HG03565 (cell line): ENCODE measurements at regions not wholly inside any gene's neighbourhood (a gene's known extent, or its start where the extent isn't known, plus 50 kb on each side); places are given as distances from the start of the nearest gene placed in this dataset.
A peak's percentile ranks its signal among the peaks of the same experiment; 100 is the strongest.
"Not testable (repeated sequence)": the region's sequence is repeated elsewhere in the genome, so short reads cannot be mapped to it uniquely, and the experiment has no call there.

Experiments
- ATAC-seq: cut with Tn5 transposase; IDR thresholded peaks from one replicate; pipeline ENCODE4 v1.9.1; 2021; ENCODE audit warnings: mild to moderate bottlenecking, moderate library complexity; ENCODE audit not compliant: unreplicated experiment

- ATAC-seq = not testable (repeated sequence)
Observed at GRCh38 chr3:72028726-72029125, 243.8 kb upstream of the PROK2 start.

- not testable (repeated sequence) for ATAC-seq
Observed at GRCh38 chr3:72028307-72028706, 243.4 kb upstream of the PROK2 start.

- ATAC-seq = not testable (repeated sequence)
Observed at GRCh38 chr3:72027728-72028127, 242.8 kb upstream of the PROK2 start.

DNA sequence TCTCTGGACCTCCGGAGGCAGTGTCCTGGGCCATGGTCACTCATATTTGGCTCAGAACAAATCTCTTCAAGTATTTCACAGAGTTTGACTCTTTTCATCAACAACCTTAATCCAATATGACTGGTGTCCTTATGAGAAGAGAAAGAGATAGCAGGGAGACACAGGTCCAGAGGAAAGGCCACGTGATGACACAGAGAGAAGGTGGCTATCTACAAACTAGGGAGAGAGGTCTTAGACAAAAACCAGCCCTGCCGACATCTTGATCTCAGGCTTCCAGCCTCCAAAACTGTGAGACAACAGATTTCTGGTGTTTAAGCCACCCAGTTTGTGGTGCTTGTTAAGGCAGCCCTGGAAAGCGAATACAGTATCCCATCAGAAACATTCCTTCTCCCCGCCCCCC lies 237.1 kb upstream of the PROK2 start:
- no peak for ATAC-seq

GRCh38 chr3:72021531-72021930 lies 236.6 kb upstream of the PROK2 start:
- ATAC-seq = no peak

DNA sequence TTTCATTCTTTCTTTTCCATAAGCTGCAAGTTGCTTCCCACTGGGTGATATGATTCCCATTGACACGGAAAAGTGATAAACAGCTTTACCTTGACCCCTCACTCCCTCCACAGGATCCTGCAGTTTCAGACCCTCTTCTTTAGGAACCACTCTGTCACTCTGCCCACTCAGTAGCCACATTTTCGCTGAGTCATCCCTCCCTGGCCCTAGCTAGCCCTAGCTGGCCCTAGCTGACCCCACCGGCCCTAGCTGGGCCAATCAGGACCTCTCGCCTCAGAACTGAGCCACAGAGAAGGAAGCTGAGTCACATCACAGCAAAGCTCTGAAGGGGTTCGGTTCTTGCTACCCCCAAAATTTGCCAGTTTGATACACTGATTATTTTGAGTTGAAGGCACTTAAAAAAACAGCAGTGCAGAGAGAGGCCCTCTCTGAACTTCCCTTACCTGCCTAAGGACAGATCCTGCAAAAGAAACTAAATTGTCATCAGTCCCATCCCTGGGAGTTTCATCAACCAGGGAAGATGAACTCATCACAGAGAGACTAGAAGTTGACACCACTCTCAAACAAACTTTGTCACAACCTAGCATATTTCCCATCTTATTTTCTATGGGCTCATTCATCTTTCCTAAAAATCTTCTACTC lies 233.5 kb upstream of the PROK2 start:
- no peak for ATAC-seq

DNA sequence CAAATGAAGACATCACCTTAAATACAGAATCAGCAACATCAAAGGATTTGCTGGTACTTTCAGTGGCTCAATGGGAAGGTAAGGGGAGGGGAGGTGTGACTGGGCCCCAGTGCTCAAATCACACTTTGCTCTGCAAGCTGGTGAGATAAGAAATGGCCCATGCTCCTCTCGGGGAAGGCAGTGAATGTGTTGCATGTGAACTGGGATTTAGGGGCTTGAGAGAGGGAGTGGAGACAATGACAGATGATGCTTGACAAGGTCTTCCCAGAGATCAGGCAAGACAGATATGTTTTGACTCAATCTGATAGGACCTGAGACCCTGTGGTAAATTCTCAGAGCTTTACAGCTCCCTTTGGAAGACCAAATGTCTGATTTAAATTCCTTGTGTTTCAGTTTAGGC lies 233.0 kb upstream of the PROK2 start:
- no peak for ATAC-seq

DNA sequence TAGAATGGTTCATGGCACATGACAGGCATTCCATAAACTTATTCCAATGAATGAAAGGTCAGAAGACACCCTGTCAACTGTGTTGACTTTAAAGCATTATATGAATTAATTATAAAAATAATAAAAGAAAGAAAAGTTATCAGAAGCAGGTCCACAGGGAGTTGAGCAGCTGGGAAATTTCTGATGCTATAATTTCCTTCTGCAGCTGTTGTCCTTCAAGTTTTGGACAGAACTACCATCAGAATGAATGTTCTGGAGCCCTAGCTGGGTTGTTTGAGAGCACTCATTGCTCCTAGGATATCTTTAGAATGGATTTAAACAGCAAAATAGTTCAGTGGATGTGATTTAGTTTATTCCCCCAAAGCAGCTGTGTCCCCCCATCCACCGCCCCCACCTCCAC lies 232.4 kb upstream of the PROK2 start:
- ATAC-seq = no peak

DNA sequence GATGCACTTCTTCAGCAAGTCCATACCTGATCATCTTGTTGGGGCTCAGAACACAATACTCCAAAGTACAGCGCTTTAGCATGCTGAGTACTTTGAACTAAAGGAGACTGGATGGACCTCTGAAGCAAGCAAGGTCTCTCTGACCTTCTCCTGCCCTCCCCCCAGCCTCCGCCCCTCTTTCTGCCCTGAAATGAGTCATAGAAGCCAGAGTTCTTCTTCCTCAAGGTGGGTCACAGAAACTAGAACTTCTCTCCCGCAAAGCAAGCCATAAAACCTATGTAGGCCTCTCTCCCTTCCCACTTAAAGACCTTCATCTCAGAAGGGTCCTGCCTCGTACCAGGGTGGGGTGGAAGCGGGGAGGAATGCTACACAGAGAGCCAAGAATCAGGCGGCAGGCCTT lies 230.5 kb upstream of the PROK2 start:
- no peak for ATAC-seq

GRCh38 chr3:72013084-72013483 lies 228.1 kb upstream of the PROK2 start:
- ATAC-seq = no peak

GRCh38 chr3:72012363-72012762 lies 227.4 kb upstream of the PROK2 start:
- ATAC-seq = no peak

- no peak for ATAC-seq
Observed at GRCh38 chr3:72011485-72011884, 226.5 kb upstream of the PROK2 start.

- ATAC-seq = peak; percentile 71
Observed at GRCh38 chr3:72009851-72010443, 225.0 kb upstream of the PROK2 start.

DNA sequence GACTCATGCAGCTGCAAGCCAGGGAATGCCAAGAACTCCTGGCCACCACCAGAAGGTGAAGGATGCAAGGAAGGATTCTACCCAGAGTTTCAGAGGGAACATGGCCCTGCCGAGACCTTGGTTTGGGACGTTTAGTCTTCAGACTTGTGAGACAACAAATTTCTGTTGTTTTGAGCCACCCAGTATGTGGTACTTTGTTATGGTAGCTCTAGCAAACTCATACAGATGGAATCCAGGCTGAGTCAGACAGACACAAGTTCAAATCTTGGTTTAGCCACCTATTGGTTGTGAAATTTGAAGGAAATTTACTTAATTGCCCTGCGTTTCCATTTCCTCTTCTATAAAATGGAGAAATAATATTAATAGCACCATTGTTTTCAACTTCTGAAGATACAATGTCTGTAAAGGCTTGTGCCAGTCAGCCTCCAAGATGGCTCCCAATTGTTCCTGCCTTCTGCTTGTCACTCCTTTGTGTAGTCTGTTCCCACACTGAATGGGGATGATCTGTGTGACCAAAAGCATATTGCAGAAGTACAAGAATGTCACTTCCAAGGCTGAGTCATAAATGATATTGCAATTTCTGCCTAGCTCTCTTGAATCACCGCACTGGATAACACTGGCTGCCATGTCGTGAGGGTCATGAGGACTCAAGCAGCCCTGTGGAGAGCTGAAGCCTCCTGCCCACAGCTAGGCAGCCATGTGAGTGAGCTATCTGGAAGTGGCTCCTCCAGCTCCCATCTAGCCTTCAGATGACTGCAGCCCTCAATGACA lies 223.5 kb upstream of the PROK2 start:
- no peak for ATAC-seq

- ATAC-seq = no peak
Observed at GRCh38 chr3:72006631-72007556, 221.9 kb upstream of the PROK2 start.

- ATAC-seq = no peak
Observed at GRCh38 chr3:72004749-72005292, 219.9 kb upstream of the PROK2 start.

DNA sequence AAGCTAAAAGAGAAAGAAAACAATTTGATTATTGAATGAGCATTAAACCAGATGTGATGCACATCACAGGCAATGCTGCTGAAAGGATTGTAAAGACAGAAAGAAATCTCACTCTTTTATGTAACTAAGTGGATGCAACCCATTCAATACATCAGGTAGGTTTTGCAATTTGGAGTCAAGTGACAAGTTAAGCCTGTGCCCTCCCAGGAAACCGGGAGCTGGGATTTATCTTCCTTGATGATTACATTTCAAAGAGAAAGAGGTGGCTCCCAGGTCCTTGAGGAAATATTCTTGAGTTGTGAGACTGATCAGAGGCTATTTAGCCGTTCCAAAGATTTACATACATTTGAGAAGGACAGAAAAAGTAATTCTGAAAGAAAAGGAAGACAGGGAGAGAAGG lies 219.0 kb upstream of the PROK2 start:
- no peak for ATAC-seq

- ATAC-seq = no peak
Observed at GRCh38 chr3:72001758-72002157, 216.8 kb upstream of the PROK2 start.

- ATAC-seq = no peak
Observed at GRCh38 chr3:71998995-71999673, 214.2 kb upstream of the PROK2 start.

- no peak for ATAC-seq
Observed at GRCh38 chr3:71997066-71997653, 212.2 kb upstream of the PROK2 start.
